NCI-H1105 treated with DMSO at 0.1 percent for 48 hours (cell line): ENCODE measurements at regions not wholly inside any gene's neighbourhood (a gene's known extent, or its start where the extent isn't known, plus 50 kb on each side); places are given as distances from the start of the nearest gene placed in this dataset.

Source experiments
- DNase-seq: peaks from one replicate; lab custom pipeline; 2025; lab: John Stamatoyannopoulos, UW

GRCh38 chr1:192713921-192714320 is 78.0 kb downstream of the RGS13 start:
- no peak for DNase-seq

- no peak for DNase-seq
Observed at GRCh38 chr1:192724670-192725069, 84.2 kb upstream of the RGS2 start.

DNA sequence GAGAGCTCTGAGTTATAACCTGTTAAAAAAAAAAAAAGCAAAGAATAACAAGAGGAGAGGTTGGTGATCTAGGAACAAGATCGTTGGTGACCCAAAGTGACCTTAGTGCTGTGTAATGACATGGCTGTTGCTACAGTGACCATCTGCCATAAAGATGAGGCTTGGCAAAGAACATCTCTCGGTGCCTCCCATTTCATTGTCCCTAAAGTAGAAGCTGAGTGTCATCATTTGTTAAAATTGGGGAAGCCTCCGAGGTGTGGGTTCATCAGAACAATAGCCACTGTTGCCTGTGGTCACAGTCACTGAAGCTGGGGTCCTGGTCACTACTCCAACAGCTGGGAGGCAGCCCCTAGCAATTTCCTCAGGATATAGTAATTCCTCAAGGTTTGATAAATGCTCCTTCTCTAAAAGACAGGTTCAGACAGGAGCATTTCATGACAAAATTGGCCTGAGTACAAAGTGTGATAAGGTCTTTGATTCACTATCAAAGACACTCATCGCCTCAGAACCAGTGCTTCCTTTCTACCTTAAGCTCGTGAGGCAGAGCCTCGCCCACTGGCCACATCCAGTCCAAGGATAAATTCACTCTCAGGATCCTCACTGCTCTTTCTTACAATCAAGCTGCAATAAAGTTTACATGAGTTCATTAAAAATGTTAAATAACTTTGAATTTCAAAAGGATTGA is 81.9 kb upstream of the RGS2 start:
- no peak for DNase-seq

DNA sequence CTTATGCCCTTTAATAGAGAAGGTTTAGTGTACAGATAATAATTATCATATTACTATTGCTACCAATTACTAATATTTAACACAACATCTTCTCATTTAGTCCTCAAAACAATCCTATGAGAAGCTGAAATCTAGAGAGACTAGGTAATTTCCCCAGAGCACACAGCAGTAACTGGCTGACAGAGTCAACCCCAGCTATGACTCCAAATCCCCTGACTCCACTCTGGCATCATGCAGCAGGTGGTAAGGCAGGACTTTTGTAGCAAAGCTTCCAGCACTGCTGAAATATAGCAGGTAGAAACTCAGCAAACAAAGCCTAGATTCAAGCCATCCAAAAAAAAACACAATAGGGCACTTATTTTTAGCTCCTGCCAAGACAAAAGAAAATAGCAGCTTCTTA is 79.3 kb upstream of the RGS2 start:
- DNase-seq = no peak

DNA sequence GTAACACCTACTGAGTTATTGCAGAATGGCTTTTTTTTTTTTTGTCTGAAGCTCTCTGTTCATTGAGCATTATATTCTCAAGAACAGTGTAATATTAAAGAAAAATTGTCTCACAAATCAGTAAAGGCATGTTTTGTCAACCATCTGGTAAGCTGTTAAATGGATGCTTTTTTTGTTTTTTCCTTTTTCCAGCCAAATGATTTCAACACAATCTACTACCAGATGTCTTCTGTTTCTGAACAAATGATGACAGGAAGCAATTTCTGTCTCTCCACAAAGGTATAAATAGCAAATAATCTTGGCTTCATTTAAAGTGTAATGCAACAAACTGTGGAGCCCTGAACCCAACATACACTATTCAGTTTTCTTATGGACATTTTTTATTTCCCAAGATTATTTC is 78.6 kb upstream of the RGS2 start:
- DNase-seq = no peak

GRCh38 chr1:192732787-192733186 is 76.1 kb upstream of the RGS2 start:
- DNase-seq = no peak

- no peak for DNase-seq
Observed at GRCh38 chr1:192735298-192735915, 73.4 kb upstream of the RGS2 start.

GRCh38 chr1:192737306-192737705 is 71.5 kb upstream of the RGS2 start:
- DNase-seq = no peak

GRCh38 chr1:192739476-192740184 is 69.2 kb upstream of the RGS2 start:
- DNase-seq = peak; percentile 11

DNA sequence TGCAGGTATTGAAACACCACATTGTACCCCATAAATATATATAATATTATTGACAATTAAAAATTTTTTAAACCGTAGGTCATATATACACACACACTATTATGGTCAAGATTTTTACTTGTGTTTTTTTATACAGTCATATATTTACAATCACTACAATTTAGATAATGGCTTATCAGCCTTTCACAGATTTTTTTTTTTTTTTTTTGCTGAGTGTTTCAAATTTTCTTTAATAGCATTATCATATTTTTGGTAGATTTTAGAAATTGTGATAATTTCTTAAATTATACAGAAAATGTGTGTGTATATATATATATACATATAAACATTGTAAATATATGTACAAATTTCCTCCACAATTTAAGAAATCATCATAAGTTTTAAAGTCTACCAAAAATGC is 68.6 kb upstream of the RGS2 start:
- no peak for DNase-seq

GRCh38 chr1:192741095-192741494 is 67.7 kb upstream of the RGS2 start:
- DNase-seq = no peak

DNA sequence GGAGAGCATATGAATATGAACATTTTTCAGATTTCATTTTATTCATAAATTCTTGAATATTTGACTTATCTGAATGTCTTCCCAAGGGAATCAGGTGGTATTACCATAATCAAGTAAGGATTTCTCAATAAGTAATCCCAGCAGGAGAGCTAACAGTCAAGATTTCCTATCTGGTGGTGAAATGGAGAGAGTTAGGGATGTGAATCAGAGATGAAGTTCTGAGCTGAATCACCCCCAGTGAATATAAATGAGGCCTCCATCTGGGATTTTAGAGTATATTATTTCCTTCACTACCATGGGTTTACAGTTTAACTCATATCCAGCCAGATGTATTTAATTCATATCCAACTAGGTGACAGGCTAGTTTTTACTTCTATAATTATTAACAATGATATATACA is 61.5 kb upstream of the RGS2 start:
- DNase-seq = no peak

DNA sequence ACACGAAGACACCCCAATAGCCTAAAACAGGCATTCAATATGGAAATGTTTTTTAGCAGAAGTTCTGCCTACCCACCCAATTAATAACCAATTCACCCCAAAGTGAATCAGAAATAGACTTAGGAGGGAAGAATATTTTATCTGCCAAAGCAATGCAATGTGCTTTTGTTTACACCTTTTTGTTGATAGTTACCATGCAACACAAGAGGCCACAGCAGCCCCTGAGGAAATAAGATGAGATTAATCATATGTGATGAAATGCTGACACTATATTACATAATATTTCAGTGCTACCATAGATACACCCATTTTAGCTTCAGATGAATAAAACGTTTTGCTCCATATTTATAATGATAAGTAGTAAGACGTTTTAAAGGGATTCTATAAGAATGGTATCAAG is 60.9 kb upstream of the RGS2 start:
- no peak for DNase-seq

DNA sequence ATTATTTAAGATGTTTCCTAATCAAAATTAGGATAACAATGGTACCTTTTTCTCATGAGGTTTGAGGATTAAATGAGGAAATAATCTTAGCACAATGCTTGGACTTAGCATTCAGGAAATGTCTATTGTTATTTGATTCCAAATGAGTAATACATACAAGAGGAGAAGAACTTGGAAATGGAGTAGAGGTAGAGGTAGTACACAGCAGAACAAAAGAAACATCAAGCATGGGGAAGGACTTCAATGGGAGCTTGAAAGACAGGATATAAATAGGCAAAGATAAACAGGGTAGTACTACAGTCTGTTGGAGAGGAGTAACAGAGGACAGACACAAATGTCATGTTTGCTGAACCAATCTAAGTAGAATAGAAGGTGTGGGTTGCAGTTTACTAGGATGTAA is 59.5 kb upstream of the RGS2 start:
- no peak for DNase-seq

DNA sequence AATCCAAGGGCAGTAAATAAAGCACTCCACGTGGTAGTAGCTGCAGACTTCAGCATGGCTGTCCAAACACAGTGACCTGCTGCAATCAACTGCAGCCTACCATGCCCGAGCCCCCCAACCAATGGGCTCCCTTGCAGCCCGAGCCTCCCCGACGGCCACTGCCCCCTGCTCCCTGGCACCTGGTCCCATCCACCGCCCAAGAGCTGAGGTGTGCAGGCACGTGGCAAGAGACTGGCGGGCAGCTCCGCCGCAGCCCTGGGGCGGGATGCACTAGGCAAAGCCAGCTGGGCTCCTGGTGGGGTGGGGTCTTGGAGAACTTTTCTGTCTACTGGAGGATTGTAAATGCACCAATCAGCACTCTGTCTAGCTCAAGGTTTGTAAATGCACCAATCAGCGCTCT is 57.6 kb upstream of the RGS2 start:
- no peak for DNase-seq

DNA sequence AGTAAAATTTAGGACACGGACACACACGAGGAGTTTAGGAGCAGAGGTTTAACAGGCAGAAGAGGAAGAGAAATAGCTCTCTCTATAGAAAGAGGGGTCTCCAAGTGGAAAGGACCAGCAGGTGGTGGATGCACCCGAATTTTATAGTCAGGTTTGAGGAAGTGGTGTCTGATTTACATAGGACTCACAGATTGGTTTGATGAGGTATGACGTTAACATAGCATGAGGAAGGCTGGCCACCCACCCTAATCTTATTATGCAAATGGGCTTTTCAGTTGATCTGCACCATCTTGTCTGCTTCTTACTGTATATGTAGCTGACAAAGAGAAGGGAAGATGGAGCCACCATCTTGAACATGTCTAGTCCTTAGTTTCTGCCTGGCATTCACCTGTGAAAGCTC is 52.5 kb upstream of the RGS2 start:
- DNase-seq = no peak

DNA sequence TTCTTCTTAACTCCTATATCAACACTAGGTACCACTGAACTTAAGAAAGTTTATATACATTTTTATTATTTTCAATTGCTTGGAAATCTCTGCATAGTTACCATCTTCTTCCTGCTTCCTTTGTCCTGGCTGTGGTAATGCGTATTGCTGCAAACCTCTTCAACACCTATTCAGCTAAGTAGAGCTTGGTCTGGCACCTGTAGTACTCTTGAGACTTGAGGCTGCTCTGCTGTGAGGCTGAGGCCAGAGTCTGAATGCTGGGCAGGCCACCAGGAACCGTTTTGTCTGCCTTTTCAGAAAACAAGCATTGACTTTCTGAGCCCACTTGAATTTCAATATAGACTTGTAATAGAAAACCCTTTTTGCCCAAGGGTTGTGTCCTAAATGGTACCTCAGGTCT is 52.0 kb upstream of the RGS2 start:
- no peak for DNase-seq

GRCh38 chr1:192758492-192758891 is 50.3 kb upstream of the RGS2 start:
- DNase-seq = no peak
